GM12892 (cell line): ENCODE measurements at regions not wholly inside any gene's neighbourhood (a gene's known extent, or its start where the extent isn't known, plus 50 kb on each side); places are given as distances from the start of the nearest gene placed in this dataset.

ENCODE experiments used
- POLR2A ChIP-seq: IDR thresholded peaks from 2 replicates; pipeline ENCODE4 v1.6.1; 2011; ENCODE audit warnings: low read depth, low read length, control low read depth
- POLR2AphosphoS5 ChIP-seq: IDR thresholded peaks from 2 replicates; pipeline ENCODE4 v1.6.1; 2011; ENCODE audit warnings: low read depth, low read length, control low read depth
- TAF1 ChIP-seq: IDR thresholded peaks from 2 replicates; pipeline ENCODE4 v1.6.1; 2011; ENCODE audit warnings: low read depth, mild to moderate bottlenecking, control low read depth, low read length, borderline replicate concordance

DNA sequence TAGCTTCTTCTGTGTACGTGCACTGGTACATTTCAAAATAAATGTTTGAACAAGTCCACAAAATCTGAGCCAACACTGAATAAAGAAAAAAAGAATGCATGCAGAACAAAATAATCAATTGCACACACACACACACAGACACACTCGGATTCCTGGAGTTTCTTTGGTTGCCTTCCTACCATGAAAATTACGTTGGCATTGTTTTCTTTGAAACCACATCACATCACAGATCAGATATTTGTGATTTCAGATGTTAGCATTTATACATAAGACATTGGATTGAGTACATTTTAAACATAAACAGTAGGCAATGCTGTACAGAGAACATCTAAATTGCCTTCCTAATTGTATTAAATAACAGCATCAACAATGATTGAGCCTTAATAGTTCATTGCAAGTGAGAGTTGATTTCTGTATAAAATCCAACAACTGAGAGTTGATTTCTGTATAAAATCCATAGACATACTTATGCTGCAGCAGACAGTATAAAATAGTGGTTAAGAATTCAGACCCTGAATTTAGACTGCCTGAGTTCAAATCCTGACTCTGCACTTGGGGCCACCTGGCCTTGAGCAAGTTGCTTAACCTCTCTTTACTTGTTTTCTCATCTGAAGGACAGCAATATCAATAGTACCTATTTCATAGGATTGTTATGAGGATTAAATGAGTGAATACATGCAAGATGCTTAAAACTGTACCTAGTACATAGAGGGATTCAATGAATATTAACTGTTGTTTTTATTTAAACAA is 101.7 kb upstream of the IFNE start:
- TF ChIP-seq POLR2AphosphoS5 (no peak), POLR2A (no peak), TAF1 (no peak)
